ACHN (cell line): ENCODE measurements at regions not wholly inside any gene's neighbourhood (a gene's known extent, or its start where the extent isn't known, plus 50 kb on each side); places are given as distances from the start of the nearest gene placed in this dataset.

Experiments used
- DNase-seq: peaks from one replicate; pipeline ENCODE4 v3.0.0-alpha.2; 2015
- in situ Hi-C: cut with HindIII; loops from 2 replicates; pipeline ENCODE4 v1.10.0; 2017; ENCODE audit warnings: low sequenced_read_pairs, low pct_ligation_motif_present, low pct_unique_long_range_greater_than_20kb

GRCh38 chr9:117552811-117553210 lies 138.0 kb upstream of the ASTN2 start:
- in situ Hi-C loops, result no loop called here
- DNase-seq, result no peak

- DNase-seq, result no peak
- in situ Hi-C loops, result no loop called here
Measured at GRCh38 chr9:117551171-117551570, 136.3 kb upstream of the ASTN2 start.

GRCh38 chr9:117549444-117549843 lies 134.6 kb upstream of the ASTN2 start:
- no peak for DNase-seq
- in situ Hi-C loops, result no loop called here

GRCh38 chr9:117548556-117548955 lies 133.7 kb upstream of the ASTN2 start:
- in situ Hi-C loops, result no loop called here
- no peak for DNase-seq

- no peak for DNase-seq
- in situ Hi-C loops, result no loop called here
Measured at GRCh38 chr9:117547904-117548303, 133.0 kb upstream of the ASTN2 start.

DNA sequence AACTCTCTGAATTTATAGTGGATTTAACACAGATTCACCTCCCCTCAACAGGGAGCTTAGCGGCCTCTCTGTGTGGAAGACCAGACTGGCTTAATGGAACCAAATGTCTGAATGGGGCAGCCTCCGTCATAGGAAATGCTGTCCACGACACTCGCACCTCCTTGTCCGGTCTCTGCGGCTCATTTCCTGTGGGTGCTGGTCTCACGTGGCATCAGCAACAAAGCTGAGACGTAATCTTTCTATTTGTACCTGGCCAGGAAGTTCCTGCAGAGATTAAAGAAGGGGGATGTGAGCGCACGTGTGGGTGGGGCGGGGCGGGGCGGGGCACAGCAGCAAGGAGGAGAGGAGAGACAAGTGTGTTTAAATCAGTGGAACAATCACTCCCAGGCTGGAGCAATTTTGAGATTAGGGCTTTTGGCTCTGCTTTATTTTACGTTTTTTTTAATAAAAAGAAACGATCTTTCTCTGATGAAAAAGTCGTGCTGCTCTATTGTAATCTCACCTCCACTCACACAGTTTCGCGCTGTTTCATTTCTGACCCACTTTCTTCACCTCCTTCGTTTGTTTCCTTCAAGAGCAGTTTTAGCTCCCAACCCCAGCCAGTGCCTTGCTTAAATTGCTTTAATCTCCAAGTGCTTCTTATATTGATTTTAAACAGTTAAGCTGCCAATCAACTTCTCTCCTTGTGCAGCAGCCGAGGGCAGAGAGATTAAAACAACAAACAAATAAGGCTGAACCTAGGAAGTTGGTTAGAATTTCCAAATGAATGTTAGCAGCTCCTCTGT lies 132.2 kb upstream of the ASTN2 start:
- in situ Hi-C loops, result no loop called here
- DNase-seq, result no peak

- no peak for DNase-seq
- in situ Hi-C loops, result no loop called here
Measured at GRCh38 chr9:117545846-117546245, 131.0 kb upstream of the ASTN2 start.

- in situ Hi-C loops, result no loop called here
- DNase-seq, result no peak
Measured at GRCh38 chr9:117543089-117543488, 128.2 kb upstream of the ASTN2 start.

GRCh38 chr9:117542021-117542420 lies 127.2 kb upstream of the ASTN2 start:
- in situ Hi-C loops, result no loop called here

GRCh38 chr9:117541181-117541580 lies 126.3 kb upstream of the ASTN2 start:
- in situ Hi-C loops, result no loop called here
- no peak for DNase-seq

More at GRCh38 chr9:117542021-117542420, 127.2 kb upstream of the ASTN2 start:
- no peak for DNase-seq

DNA sequence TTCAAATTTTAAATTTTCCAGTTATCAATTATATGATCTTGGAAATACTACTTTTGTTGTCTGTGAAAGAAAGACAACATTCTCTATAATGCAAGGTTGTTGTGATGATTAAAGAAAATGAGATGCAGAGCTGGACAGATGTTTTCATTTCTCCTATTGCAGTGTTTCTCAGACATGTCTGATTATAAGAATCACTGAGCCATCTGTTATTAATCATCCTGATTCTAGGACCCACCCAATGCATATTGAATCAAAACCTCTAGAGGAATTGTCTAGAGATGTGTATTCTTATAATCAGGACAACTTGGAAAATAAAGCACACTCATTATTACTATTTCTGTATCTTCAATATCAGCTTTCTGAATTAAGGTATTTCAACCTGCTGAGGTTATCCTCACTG lies 121.1 kb upstream of the ASTN2 start:
- in situ Hi-C loops, result no loop called here
- no peak for DNase-seq

DNA sequence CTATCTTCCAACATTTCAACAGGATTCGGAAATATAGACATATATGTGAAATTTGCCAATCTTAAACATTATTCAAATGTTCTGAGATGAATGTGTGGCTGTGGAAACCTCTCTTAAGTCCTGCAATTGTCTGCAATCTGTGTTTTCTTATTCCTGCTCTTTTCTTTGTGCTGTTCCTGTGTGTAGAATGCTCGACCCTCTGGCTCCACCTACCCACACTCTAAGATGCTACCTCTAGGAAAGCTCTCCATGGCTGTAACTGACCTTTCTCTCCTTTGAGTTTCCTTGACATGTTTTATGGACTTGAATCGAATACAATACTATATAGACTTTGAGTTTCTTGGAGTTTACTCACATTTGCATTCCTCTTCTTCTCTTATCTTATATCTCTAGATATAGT lies 120.6 kb upstream of the ASTN2 start:
- in situ Hi-C loops, result no loop called here

GRCh38 chr9:117528225-117528624 lies 113.4 kb upstream of the ASTN2 start:
- in situ Hi-C loops, result no loop called here
- no peak for DNase-seq

More for the DNA sequence above, 120.6 kb upstream of the ASTN2 start:
- DNase-seq, result peak; percentile 0

DNA sequence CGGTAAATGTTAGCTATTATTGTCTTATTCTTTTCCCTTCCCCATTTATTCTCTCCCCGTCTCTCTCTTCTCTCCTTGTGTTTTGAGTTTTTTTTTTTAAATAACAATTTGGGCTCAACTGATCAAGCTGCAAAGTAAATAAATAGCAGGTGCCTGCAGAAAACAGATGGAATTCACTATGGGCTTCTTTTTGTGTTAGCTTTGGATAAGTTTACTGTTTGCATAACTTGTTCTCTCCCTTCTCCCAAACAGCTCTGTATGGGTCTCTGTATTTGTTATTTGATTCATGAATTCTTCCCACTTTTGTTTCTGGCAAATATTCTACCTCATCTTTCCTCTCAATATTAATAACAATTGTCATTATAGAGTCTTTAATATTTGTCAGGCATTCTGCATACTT lies 111.8 kb upstream of the ASTN2 start:
- in situ Hi-C loops, result no loop called here

DNA sequence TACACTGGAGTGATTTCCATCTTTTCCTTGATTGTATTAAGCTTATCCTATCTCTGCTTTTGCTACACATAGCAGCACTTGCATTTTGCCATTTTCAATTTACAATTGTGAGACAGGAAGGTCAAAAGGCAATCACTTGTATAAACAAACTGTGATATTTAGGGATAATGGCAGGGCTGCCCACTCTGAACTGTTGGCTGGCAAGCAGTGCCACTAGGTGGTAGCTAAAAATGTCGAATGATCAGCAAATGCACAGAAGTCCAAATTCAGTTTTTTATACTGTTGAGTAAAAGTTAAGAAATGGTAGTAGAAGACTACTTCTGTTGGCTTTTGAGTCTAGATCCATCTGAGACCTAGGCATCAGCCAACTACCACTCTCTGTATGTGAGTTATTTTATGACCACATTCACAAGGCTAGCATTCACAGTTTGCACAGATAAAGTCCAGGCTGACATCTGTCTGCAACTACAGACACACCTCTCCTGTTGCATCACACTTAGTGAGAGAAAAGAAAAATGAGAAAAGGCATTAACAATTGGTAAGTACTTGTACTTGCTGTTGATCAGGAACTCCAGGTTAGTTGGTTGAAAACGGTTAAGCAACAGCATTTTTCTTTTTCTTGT lies 108.8 kb upstream of the ASTN2 start:
- in situ Hi-C loops, result no loop called here

More for the DNA sequence above, 111.8 kb upstream of the ASTN2 start:
- DNase-seq, result no peak

DNA sequence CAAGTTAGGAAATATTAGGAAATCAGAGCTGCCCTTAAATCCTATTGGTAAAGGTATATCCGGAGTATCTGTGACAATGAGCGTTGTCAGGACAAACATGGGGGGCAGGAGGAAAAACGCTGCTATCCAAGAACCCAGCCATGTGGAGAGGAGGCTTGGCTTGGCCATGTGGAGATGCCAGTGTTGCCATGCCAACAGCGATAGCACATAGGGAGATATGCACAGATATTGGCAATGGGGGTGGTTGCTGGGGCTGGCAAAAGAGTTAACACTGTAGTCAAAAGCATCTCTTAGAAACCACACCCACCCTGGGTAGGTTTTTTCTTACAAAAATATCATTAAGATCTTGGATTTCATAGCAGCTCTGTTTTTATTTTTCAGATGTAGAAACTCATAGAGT lies 106.4 kb upstream of the ASTN2 start:
- in situ Hi-C loops, result no loop called here
- DNase-seq, result no peak

More for the DNA sequence above, 108.8 kb upstream of the ASTN2 start:
- DNase-seq, result no peak

- in situ Hi-C loops, result no loop called here
- DNase-seq, result no peak
Measured at GRCh38 chr9:117516676-117517632, 102.1 kb upstream of the ASTN2 start.

DNA sequence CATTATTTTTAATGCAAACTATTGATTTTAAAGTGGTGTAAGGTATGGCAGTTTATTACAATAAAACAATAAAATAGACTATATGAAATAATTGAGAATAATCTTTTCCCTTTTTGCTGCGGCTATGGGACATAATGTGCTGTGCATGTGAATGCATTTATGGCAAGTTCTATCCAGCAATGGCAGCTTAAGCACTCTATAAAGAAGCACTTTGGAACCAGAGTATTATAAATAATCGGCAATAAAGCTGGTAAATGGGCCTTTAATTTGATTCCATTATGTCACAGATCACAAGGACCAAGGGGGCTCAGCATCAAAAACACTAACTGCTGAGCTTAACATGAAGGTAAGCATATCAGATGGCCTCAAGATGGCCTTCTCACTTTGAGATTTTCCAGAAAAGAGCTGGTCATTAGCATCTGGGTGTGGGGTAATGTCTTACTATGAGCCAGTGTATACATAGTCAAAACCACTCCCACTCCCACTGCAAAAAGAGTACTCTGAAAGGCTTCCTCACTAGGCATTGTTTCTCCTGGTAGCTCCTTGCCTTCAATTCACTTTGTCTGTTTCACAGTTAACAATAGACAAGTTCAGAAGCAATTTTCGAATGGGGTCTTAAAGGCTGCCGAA lies 97.1 kb upstream of the ASTN2 start:
- no peak for DNase-seq
- in situ Hi-C loops, result no loop called here

DNA sequence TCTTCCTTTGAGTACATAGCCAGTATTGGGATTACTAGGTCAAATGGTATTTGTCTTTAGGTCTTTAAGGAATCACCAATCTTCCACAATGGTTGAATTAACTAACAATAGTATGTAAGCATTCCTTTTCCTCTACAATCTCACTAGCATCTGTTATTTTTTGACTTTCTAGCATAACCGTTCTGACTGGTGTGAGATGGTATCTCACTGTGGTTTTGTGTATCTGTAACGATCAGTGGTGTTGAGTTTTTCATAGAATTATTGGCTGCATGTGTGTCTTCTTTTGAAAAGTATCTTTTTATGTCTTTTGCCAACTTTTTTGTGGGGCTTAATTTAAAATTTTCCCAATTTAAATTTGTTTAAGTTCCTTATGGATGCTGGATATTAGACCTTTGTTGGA lies 81.5 kb upstream of the ASTN2 start:
- in situ Hi-C loops, result no loop called here
- no peak for DNase-seq
